ENCODE measurements at regions not wholly inside any gene's neighbourhood (a gene's known extent, or its start where the extent isn't known, plus 50 kb on each side); places are given as distances from the start of the nearest gene placed in this dataset.
A peak's percentile ranks its signal among the peaks of the same experiment; 100 is the strongest.

DNA sequence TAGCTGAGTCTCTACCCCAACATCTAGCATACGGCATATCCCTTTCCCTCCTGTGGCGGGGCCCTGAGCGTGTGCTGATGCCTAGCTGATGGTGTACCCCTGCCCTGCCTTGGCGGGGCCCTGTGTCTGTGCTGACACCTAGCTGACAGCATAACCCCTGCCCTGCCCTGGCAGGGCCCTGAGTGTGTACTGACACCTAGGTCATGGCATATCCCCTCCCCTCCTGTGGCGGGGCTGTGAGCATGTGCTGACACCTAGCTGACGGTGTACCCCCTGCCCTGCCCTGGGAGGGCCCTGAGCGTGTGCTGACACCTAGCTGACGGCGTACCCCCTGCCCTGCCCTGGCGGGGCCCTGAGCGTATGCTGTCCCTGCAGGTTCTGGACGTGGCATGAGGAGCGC is 414.0 kb upstream of the AMELY start (continued):
- TF ChIP-seq, protein P1, sequence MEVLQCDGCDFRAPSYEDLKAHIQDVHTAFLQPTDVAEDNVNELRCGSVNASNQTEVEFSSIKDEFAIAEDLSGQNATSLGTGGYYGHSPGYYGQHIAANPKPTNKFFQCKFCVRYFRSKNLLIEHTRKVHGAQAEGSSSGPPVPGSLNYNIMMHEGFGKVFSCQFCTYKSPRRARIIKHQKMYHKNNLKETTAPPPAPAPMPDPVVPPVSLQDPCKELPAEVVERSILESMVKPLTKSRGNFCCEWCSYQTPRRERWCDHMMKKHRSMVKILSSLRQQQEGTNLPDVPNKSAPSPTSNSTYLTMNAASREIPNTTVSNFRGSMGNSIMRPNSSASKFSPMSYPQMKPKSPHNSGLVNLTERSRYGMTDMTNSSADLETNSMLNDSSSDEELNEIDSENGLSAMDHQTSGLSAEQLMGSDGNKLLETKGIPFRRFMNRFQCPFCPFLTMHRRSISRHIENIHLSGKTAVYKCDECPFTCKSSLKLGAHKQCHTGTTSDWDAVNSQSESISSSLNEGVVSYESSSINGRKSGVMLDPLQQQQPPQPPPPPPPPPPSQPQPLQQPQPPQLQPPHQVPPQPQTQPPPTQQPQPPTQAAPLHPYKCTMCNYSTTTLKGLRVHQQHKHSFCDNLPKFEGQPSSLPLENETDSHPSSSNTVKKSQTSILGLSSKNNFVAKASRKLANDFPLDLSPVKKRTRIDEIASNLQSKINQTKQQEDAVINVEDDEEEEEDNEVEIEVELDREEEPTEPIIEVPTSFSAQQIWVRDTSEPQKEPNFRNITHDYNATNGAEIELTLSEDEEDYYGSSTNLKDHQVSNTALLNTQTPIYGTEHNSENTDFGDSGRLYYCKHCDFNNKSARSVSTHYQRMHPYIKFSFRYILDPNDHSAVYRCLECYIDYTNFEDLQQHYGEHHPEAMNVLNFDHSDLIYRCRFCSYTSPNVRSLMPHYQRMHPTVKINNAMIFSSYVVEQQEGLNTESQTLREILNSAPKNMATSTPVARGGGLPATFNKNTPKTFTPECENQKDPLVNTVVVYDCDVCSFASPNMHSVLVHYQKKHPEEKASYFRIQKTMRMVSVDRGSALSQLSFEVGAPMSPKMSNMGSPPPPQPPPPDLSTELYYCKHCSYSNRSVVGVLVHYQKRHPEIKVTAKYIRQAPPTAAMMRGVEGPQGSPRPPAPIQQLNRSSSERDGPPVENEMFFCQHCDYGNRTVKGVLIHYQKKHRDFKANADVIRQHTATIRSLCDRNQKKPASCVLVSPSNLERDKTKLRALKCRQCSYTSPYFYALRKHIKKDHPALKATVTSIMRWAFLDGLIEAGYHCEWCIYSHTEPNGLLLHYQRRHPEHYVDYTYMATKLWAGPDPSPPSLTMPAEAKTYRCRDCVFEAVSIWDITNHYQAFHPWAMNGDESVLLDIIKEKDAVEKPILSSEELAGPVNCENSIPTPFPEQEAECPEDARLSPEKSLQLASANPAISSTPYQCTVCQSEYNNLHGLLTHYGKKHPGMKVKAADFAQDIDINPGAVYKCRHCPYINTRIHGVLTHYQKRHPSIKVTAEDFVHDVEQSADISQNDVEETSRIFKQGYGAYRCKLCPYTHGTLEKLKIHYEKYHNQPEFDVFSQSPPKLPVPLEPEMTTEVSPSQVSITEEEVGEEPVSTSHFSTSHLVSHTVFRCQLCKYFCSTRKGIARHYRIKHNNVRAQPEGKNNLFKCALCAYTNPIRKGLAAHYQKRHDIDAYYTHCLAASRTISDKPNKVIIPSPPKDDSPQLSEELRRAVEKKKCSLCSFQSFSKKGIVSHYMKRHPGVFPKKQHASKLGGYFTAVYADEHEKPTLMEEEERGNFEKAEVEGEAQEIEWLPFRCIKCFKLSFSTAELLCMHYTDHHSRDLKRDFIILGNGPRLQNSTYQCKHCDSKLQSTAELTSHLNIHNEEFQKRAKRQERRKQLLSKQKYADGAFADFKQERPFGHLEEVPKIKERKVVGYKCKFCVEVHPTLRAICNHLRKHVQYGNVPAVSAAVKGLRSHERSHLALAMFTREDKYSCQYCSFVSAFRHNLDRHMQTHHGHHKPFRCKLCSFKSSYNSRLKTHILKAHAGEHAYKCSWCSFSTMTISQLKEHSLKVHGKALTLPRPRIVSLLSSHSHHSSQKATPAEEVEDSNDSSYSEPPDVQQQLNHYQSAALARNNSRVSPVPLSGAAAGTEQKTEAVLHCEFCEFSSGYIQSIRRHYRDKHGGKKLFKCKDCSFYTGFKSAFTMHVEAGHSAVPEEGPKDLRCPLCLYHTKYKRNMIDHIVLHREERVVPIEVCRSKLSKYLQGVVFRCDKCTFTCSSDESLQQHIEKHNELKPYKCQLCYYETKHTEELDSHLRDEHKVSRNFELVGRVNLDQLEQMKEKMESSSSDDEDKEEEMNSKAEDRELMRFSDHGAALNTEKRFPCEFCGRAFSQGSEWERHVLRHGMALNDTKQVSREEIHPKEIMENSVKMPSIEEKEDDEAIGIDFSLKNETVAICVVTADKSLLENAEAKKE (CRISPR knock-in tag; IDR thresholded peaks at IDR 0.05) = no peak
- TF ChIP-seq POLR2AphosphoS5 (IDR thresholded peaks at IDR 0.05; ENCODE audit: low read depth) (no peak), JUNB (IDR thresholded peaks at IDR 0.05; ENCODE audit: unreplicated experiment) (no peak)
- TF ChIP-seq, protein P2, sequence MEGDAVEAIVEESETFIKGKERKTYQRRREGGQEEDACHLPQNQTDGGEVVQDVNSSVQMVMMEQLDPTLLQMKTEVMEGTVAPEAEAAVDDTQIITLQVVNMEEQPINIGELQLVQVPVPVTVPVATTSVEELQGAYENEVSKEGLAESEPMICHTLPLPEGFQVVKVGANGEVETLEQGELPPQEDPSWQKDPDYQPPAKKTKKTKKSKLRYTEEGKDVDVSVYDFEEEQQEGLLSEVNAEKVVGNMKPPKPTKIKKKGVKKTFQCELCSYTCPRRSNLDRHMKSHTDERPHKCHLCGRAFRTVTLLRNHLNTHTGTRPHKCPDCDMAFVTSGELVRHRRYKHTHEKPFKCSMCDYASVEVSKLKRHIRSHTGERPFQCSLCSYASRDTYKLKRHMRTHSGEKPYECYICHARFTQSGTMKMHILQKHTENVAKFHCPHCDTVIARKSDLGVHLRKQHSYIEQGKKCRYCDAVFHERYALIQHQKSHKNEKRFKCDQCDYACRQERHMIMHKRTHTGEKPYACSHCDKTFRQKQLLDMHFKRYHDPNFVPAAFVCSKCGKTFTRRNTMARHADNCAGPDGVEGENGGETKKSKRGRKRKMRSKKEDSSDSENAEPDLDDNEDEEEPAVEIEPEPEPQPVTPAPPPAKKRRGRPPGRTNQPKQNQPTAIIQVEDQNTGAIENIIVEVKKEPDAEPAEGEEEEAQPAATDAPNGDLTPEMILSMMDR (conservative IDR thresholded peaks at IDR 0.05; ENCODE audit: low read depth in 2 of 2) = no peak

DNA sequence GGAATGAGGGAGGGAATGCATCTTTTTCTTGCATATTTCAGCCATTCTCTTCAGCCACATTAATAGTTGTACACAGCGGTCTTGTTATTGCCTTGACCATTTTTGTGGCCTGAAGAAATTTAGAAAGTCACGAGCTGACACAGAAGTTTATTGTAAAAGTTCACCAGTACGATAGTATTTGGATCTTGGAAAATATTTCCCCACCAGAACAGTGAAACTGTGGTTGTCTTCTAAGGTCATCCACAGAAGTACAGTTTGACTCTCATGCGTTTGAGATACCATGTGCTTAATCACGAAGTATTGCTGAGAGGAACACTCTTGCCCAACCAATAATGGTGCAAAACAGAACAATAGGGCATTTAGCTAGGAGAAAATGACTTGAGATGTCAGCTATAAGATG is 409.2 kb upstream of the AMELY start:
- Mint-ChIP-seq H3K36me3 (ENCODE audit: low read depth) (peaks cover 21% of the 10 kb centered on the region), H3K9me3 (no peaks in the 10 kb centered on the region), H3K4me1 (peaks cover 37% of the 10 kb centered on the region), H3K4me3 (no peak overlapping the region), H3K27me3 (ENCODE audit: insufficient read depth, low read depth, poor library complexity) (no peaks in the 10 kb centered on the region), H3K27ac (peak overlapping the region; percentile 65; the same call in 1 of the 2 replicates)
- Histone ChIP-seq H3K27me3 (ENCODE audit: insufficient read depth) (no peaks in the 10 kb centered on the region), H3K4me3 (no peak overlapping the region), H3K79me2 (replicated peaks; ENCODE audit: insufficient read depth) (peaks cover 29% of the 10 kb centered on the region), H3K4me2 (peak overlapping the region; percentile 61; the same call in 1 of the 2 replicates), H3F3A (replicated peaks; ENCODE audit: low read depth) (no peaks in the 10 kb centered on the region), H3K36me3 (ENCODE audit: insufficient read depth) (no peaks in the 10 kb centered on the region), H3K9me2 (ENCODE audit: insufficient read depth) (no peaks in the 10 kb centered on the region), H2AFZ (no peak overlapping the region), H3K27ac (ENCODE audit: low read depth) (peak overlapping the region; percentile 81), H4K20me1 (replicated peaks; ENCODE audit: insufficient read depth) (no peaks in the 10 kb centered on the region), H3K4me1 (ENCODE audit: insufficient read depth) (peaks cover 15% of the 10 kb centered on the region)
- ATAC-seq (no peak), DNase-seq (ENCODE audit: low spot score) (no peak)
- no peak for TF ChIP-seq EZH2phosphoT487 (IDR thresholded peaks at IDR 0.05; ENCODE audit: unreplicated experiment)
- TF ChIP-seq, protein P3, sequence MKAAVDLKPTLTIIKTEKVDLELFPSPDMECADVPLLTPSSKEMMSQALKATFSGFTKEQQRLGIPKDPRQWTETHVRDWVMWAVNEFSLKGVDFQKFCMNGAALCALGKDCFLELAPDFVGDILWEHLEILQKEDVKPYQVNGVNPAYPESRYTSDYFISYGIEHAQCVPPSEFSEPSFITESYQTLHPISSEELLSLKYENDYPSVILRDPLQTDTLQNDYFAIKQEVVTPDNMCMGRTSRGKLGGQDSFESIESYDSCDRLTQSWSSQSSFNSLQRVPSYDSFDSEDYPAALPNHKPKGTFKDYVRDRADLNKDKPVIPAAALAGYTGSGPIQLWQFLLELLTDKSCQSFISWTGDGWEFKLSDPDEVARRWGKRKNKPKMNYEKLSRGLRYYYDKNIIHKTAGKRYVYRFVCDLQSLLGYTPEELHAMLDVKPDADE (IDR thresholded peaks at IDR 0.05) = no peak
- no peak for TF ChIP-seq ZNF331 (CRISPR knock-in tag; IDR thresholded peaks at IDR 0.05; ENCODE audit: low read depth)
- TF ChIP-seq, protein P4, sequence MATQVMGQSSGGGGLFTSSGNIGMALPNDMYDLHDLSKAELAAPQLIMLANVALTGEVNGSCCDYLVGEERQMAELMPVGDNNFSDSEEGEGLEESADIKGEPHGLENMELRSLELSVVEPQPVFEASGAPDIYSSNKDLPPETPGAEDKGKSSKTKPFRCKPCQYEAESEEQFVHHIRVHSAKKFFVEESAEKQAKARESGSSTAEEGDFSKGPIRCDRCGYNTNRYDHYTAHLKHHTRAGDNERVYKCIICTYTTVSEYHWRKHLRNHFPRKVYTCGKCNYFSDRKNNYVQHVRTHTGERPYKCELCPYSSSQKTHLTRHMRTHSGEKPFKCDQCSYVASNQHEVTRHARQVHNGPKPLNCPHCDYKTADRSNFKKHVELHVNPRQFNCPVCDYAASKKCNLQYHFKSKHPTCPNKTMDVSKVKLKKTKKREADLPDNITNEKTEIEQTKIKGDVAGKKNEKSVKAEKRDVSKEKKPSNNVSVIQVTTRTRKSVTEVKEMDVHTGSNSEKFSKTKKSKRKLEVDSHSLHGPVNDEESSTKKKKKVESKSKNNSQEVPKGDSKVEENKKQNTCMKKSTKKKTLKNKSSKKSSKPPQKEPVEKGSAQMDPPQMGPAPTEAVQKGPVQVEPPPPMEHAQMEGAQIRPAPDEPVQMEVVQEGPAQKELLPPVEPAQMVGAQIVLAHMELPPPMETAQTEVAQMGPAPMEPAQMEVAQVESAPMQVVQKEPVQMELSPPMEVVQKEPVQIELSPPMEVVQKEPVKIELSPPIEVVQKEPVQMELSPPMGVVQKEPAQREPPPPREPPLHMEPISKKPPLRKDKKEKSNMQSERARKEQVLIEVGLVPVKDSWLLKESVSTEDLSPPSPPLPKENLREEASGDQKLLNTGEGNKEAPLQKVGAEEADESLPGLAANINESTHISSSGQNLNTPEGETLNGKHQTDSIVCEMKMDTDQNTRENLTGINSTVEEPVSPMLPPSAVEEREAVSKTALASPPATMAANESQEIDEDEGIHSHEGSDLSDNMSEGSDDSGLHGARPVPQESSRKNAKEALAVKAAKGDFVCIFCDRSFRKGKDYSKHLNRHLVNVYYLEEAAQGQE (IDR thresholded peaks at IDR 0.05; ENCODE audit: unreplicated experiment) = no peak

All from GM23338 (cell line).